NCI-H526 treated with DMSO at 0.1 percent for 48 hours (cell line): ENCODE measurements at regions not wholly inside any gene's neighbourhood (a gene's known extent, or its start where the extent isn't known, plus 50 kb on each side); places are given as distances from the start of the nearest gene placed in this dataset.
"Not testable (repeated sequence)": the region's sequence is repeated elsewhere in the genome, so short reads cannot be mapped to it uniquely, and the experiment has no call there.

Experiments
- DNase-seq: peaks from one replicate; lab custom pipeline; 2025; lab: John Stamatoyannopoulos, UW

DNA sequence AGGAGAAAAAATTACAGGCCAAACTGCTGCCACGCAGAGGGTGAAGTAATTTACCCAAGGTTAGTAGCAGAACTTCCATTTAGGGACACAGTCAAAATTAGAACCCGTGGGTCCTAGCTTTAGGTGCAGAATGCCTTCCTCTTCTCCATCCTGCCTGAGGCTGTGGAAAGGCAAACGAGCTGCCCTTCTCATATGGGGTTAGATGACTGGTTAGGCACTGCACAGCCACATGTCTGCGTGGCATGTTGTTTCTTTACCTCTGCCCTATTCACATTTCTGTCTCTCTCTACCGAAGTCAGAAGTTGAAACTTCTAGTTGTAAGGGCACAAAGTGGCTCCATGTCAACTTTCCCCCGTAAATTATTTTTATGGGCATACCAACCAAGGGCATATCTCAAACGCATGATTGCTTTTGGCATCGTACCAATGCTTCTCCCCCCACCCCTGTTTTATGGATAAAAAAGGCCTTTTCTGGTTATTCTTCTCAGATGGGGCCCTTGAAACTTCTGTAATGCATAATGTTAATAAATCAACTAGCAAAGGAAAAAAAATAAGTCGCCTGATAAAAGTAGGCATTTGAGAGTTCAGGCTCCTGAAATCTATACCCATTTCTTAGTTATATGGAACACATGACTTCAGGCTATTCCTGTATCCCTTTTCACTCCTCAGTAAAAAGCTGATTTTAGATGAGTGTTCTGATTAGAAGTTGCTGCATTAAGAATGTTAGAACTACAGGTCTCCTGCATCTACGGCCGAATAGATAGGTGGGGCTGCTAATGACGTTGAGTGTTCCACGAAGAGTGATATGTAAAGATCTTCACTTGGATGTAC is 139.6 kb upstream of the NRIP1 start:
- no peak for DNase-seq

DNA sequence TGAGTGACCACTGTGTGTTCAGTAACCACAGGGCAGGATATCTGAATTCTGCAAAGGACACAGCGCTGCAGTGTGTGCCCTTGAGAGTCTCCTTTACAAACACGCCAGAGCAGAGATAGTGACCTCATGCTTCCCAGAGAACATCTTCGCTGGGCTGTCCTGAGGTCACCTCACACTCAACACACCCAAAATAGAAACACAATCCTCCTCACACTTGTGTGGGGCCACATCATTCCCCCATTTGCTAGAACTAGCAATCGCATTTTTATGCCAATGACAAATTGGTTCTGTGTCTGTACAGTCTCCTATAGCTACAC is 140.1 kb upstream of the NRIP1 start:
- no peak for DNase-seq

DNA sequence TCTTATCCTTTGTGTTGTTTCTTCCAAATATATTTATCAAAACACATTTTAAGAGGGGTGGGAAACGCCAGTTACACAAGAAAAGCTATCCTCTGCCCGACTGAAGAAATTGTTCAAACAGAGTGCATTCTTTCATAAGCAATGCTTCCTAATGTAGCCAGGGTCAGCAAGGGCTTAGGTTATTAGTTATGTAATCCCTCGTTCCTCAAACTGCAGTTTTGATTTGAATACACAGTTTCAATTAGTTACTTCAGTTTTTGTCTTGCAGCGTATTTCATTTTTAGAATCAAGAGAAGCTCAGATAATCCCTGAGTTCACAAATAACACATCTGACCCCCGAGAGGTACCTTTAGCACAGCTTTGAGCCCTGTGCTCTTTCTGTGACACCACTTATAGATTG is 141.7 kb upstream of the NRIP1 start:
- no peak for DNase-seq

DNA sequence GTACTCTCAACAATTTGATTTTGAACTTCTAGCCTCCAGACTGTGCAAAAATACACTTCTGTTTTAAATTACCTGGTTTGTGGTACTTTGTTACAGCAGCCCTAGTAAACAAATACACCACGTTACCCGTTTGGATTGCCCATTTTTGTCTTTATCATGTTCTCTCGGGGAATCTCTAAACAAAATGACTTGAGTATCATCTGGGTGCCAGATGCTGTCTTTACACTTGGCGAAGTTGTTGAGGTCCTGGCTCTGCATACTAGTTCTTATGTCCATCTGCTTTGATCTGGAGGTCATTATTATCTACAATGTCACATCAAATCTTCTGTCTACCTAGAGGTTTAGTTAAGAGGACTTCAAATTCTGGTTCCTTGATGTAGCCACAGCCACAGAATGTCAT is 142.4 kb upstream of the NRIP1 start:
- no peak for DNase-seq

DNA sequence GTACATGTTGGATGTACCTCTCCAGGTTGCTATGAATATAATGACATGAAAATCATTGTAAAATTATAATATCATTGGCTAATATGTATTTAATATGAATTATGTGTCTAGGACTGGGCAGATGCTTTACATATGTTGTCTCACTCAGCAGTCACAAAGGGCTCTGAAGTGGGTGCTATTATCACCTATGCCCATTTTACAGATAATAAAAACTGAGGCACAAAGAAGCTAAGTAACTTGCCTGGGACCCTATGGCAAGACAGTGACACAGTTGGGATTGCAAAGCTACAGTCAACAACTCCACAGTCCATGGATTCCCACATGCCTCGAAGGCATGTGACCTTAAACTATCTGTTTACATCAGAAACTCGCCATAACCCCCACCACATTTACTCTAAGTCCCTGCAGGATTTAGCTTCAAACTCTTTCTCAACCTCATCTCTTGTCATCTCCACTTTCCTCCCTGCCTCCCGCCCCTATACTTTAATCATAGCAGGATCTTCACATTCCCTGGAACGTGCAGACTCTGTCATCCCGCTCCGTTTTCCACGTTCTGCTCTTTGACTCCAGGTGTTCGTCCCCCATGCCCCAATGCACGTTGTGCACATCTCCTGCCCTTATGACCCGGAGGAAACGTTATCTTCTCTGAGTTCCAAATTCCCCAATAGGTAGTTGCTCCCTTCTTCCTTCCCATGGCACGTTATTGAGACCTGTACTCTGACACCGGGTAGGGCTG is 143.0 kb upstream of the NRIP1 start:
- no peak for DNase-seq

DNA sequence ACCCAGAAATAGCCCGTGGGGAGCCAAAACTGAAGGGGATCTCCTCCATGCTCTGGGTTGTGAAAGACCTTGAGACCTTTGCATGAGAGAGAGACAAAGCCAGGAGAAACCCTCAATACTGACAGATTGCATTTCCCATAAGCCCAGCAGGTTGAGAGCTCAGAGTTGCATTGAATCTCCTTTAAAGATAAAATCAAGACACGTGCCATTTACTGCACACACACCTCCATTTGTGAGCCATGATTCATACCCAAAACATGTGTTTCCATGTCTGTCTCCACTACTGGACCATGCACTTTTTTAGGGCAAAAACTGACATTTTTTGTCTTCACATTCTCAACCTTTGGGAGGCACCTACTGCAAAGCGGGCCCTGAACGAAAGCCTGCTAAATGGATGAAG is 144.0 kb upstream of the NRIP1 start:
- DNase-seq: no peak

DNA sequence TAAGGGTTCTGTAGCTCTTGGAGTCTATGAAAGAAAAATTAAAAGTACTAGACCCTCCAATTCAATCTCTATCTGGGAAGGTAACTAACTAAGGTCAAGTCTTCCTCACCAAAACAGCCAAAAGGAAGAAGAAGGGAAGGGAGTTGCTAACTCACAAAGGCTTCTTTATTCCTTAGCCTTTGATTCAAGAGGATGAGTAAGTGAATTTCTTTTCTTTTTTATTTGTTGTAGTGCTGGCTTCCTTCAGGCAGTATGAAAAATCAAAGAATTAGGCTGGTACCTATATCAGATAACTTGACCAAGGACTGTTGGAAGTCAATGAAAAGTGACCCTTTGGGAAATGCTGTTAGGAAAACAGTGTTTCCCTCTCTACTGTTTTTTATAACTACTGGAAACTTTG is 144.4 kb upstream of the NRIP1 start:
- no peak for DNase-seq

DNA sequence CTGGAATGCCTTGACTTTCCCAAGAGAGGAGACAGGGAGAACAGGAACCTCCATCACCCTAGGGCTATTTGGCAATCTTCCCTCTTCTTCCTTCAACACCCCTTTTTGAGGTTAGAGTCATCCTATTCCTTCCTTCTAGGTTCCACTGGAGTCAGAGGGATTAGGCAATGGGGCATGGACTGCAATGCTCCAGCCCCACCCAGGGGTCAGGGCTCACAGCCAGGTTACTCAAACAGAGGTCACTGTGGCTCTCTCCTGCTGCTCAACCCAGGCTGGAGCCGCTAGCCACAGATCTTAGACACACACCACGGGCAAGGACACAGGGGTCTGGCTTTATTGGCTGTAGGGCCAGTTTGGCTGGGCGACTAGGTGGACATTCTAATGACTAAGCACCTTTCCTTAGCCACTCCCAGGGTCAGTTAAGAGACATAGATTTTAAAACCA is 145.5 kb upstream of the NRIP1 start:
- no peak for DNase-seq

DNA sequence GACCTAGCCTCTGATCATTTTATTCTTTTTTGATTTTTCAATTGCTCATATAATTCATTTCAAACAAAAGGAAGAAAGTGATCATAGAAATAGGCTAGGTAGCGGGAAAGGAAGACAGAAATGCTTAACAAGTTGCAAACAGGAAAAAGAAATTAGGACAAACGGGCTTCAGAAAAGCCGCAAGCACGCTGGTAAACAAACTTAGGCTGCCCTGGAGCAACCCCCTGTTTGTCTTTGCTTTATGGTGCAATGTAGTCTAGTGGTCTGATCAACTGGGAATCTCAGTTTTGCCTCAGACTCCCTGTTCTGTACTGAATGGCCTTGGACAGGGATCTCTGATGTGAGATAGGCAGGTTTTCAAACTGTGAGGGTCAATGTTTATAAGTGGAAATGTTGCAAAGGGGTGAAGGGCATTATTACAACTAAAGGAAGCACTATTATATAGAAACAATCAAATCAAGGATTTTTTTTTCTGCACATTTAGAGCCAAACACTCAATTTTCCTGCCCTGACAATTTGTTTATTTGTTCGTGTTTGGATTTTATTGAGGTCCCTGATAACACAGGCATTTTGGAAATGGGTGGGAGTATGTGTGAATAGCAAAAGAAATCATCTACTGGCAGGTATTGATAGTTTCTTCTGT is 146.8 kb upstream of the NRIP1 start:
- DNase-seq: no peak

DNA sequence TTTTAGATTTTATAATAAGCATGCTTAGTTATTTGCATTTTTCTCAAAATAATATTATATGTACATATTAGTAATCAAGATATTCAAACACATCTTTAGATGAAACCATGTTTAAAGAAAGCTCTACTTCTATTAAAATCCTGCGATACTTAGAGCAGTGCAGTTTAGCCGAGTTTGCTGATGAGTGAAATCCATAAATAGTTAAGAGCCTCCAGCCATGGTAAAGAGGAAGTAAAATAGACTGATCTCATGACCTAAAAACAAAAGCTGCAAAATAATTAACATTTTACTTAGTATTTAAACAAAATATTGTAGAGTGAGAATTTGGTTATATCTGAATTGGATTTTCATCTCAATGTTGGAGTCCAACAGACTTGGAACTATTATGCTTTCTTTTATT is 147.4 kb upstream of the NRIP1 start:
- no peak for DNase-seq

DNA sequence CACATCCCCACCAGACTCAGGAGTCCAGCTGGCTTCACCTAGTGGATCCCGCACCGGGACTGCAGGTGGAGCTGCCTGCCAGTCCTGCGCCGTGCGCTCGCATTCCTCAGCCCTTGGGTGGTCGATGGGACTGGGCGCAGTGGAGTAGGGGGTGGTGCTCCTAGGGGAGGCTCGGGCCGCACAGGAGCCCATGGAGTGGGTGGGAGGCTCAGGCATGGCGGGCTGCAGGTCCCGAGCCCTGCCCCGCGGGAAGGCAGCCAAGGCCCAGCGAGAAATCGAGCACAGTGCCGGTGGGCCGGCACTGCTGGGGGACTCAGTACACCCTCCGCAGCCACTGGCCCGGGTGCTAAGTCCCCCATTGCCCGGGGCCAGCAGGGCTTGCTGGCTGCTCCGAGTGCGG is 153.7 kb upstream of the NRIP1 start:
- DNase-seq: not testable (repeated sequence)

DNA sequence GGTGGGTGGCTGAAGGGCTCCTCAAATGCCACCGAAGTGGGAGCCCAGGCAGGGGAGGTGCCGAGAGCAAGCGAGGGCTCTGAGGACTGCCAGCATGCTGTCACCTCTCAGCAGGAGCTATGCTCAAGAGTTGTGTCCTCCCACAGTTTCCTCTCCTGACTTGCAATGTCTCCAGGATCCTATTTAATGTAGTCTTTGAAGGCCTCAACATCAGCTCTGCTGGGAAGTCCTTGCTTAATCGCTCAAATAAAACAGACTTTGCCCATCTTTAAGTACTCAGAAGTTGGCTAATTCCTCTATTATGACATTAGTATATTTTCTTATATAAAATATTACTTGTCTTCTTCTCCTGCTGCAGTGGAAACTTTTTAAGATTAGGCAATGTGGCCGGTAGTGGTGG is 154.2 kb upstream of the NRIP1 start:
- no peak for DNase-seq

DNA sequence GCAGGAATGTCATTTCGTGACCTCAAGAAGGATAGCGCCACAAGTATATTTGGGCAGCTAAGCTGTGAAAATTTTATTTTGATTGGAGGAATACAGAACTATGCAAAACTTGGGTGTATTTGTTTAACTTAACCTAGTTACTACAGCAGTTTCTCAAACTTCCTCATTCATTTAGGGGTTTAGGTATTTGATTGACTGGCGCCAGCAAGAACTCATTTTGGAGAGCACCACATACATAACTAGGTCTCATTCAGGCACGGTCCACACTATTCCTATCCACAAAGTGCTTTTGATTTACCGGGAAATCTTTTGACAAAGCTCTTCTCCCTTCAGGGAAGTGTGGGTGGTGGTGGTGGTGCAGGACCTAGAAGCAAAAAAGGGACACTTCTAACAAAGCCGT is 155.1 kb upstream of the NRIP1 start:
- no peak for DNase-seq

DNA sequence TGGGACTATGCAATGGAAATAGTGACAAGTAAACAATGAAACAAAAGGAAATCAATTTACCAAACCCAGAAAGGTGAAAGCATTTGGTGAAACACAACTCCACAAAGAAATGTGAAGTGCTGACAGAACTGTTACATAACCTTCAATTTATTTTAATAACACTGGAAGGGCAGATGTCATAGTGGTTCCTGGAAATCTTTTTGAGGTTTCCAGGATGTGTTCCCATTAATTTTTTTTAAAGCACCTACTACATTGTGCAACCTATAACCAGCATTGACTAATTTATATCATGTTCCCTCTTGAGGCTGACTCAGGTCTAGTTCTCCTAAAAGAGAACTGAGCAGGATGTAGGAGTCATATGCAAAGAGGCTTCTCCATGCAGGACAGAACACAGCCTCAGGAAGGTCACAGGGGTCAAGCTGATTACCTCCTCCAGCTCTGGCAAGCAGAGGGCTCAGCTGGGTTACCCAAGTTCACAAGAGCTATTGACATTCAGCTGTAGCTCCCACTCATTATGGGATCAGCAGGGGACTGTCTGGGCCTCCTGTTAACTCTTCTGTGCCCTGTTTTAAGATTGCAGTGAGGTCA is 157.1 kb upstream of the NRIP1 start:
- no peak for DNase-seq

DNA sequence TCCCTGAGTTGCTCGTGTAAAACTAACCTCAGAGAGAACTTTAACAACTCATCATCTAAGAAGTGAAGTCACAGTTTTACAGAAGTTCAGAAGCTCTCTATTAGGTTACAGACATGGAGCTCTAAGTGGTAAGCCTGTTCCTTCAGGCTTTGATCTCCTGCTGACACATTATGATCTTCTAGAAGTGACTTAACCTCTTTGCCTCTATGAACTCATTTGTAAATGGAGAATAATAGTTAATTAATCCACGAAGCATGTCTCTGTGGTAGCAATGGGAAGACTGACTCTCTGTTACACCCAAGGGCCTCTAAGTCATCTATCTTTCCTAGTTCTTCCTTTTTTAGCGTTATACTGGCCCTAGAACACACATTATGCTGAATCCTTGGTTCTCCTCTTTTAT is 157.9 kb upstream of the NRIP1 start:
- no peak for DNase-seq

DNA sequence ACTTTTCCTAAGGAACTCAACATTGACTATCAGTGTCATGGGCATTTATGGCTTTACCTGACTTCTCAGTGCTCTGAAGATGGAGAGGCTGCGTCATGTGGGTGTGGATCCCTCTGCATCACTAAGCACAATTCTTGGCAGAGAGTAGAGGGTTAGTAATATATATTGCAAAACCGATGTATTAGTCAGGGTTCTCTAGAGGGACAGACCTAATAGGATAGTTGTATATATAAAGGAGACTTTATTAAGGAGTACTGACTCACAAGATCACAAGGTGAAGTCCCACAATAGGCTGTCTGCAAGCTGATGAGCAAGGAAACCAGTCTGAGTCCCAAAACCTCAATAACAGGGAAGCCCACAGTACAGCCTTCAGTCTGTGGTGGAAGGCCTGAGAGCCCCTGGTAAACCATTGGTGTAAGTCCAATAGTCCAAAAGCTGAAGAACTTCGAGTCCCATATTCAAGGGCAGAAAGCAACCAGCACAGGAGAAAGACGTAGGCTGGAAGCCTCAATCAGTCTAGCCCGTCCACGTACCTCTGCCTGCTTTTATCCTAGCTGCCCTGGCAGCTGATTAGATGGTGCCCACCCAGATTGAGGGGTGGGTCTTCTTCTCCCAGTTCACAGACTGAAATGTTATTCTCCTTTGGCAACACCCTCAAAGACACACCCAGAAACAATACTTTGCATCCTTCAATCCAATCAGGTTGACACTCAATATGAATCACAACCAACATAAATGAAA is 159.7 kb upstream of the NRIP1 start:
- no peak for DNase-seq

DNA sequence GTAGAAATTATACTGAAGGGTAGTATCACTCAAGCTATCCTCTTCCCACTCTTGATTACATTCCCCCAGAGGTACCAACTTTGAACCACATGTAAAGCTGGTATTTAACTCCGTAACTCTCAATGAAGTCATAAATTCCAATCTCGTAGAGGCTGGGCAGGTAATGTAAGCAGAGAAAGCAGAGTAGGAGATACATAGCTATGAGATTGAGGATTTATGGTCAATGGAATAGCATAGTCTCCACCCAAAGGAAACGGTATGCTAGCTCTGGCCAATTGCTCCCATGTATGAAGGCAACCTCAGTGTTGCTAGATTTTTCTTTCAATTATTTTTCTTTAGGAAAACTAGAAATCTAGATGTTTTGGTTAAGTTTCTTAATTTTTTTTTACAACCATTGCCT is 163.1 kb upstream of the NRIP1 start:
- no peak for DNase-seq

DNA sequence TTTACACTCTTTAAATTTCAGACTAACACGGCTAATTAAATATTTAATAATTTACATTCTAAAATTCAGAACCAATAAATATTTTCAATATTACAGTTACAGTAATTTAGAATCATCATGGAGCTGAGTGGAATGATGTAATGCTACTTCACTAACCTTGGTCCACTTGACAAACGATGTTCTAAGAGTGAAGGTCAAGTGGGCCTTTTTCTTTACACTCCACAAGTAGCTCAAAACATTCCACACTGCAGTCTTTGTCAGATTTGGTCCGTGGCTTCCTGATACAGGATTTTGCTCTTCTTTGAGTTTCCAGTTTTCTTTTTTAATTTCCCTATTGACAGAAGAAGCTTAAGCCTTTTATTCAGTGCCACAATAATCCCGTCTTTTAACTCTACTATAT is 164.6 kb upstream of the NRIP1 start:
- no peak for DNase-seq

DNA sequence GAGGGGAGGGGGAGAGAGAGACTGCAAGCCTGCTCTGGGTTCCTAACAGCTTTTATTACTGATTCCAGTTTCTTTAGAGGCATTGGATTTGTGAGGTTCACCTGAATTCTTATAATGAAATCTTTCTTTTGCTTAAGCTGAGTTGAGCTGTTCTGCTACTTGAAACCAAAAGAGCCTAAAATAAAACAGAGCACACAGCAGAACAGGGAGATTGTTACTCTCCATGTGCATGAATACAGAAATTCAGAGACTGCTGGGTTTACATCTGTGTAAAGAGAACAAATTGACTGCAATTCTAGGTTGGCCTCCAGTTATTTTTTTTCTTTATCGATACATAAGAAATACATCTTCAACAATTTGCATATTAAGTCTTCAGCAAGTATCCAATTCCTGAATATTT is 168.8 kb upstream of the NRIP1 start:
- no peak for DNase-seq

DNA sequence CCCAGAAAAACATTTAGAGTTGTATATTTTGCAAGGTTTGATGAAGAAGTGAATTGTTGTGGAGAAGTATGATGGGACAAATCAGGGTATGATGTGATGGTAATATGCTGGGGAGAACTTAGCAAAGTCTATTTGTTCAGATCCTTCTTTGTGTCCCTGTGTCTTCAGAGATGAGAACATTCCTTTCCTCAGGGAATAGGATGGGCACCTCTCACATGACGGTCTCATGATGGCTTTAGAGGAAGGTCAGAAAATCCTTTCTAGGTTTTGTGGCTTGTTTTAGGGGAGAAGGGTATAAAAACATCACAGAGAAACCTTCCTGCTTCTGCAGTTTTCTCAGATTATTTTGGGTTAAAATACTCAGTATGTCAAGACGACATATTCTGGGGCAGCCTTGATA is 171.3 kb upstream of the NRIP1 start:
- no peak for DNase-seq

DNA sequence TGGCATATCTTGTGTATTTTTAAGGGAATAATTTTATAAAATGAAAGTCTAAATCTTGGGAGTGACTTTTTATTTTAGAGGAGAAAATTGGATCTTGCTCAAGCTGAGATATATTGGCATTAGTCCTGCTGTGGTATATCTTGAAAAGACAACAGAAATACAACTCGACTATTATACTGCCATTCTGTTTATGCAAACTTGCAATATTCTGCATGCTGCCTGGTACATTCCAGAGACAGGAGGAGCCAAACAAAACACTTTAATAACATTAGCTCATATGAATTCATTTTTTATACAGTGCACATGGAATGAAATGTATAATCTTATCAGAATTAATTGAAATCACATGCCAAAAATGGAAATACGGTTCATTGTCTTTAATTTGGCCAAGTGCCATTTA is 176.0 kb upstream of the NRIP1 start:
- DNase-seq: no peak
